Fibroblast of lung (primary cell): ENCODE measurements at regions not wholly inside any gene's neighbourhood (a gene's known extent, or its start where the extent isn't known, plus 50 kb on each side); places are given as distances from the start of the nearest gene placed in this dataset.

Experiments
- CTCF ChIP-seq, 2 donors: IDR thresholded peaks in 1 of 2; conservative IDR thresholded peaks in 1 of 2; 1 replicate in 1 of 2; 2 replicates in 1 of 2; pipeline ENCODE4 v1.5.1; 2011 to 2012; ENCODE audit warnings: low read length in 2 of 2, control low read depth in 1 of 2, inconsistent platforms in 1 of 2, low read depth in 1 of 2, mild to moderate bottlenecking in 1 of 2
- EZH2 ChIP-seq: IDR thresholded peaks from 2 replicates; pipeline ENCODE4 v1.5.1; 2012; ENCODE audit warnings: low read length, control low read depth, mild to moderate bottlenecking; ENCODE audit errors: missing control alignments

- TF ChIP-seq CTCF (conservative IDR thresholded peaks at IDR 0.05 in 1 of 2, IDR thresholded peaks at IDR 0.05 in 1 of 2; ENCODE audit: low read depth in 1 of 2, low read length in 2 of 2) (no peak), EZH2 (no peak)
Observed at GRCh38 chr4:85102606-85103005, 136.1 kb upstream of the WDFY3 start.
